Stimulated activated CD4-positive, alpha-beta T cell treated with anti-CD3 and anti-CD28 coated beads, Interleukin-12 subunit alpha, Interleukin-12 subunit beta, amount 100 ng/mL, for 48 hours (primary cell): ENCODE measurements at regions not wholly inside any gene's neighbourhood (a gene's known extent, or its start where the extent isn't known, plus 50 kb on each side); places are given as distances from the start of the nearest gene placed in this dataset.

ENCODE experiments used
- DNase-seq, 3 donors: peaks; one replicate each; pipeline ENCODE4 v3.0.0-alpha.2; 2020; ENCODE audit warnings: low read depth in 2 of 3, low spot score in 1 of 3

- DNase-seq = no peak
These were observed 541.3 kb upstream of the TENM3 start for GRCh38 chr4:181701894-181702293.

DNA sequence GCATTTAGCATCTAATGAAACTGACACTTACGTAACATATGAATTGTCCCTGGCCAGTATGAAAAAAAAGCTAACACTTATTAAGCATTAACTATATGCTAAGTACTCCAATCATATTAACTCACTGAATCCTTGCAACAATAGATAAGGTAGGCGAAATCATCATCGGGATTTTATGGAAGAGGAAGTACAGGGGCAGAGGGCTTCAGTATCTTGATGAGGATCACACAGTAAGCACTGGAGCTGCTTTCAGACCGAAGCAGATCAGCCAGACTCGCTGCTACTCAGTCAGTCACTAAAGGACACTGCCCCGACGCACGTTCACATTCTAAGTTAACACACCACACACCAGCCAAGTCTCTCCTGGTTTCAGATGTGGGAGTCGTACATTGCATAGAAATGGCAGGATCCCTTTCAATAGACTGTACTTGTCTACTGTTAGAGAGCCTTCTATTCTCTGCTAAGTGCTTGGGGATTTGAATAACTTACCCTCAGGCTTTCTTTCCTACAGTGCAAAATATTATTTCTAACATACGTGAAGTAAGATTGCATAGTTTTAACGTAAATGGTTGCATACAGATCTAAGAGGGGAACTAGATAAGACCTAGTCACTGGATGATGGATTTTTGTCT is 540.2 kb upstream of the TENM3 start:
- no peak for DNase-seq

- no peak for DNase-seq
These were observed 533.1 kb upstream of the TENM3 start for GRCh38 chr4:181710143-181710542.

DNA sequence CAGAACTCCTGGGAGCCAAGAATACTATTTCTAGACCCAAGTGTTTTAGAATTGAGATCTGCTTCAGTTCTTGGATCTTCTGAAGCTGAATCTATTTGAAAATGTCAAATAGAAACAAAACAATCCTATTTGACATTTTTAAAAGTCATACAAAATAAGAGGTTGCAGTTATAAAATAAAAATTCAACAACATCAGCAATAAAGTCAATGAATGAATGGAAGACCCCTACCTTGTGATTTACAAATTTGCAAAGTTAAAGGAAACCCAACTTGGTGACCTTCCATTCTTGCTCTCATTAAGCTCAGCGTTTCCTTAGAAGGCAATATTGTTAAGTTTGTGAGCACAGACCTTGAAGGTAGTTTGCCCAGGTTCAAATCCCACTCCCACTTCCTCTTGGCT is 531.8 kb upstream of the TENM3 start:
- DNase-seq = no peak

DNA sequence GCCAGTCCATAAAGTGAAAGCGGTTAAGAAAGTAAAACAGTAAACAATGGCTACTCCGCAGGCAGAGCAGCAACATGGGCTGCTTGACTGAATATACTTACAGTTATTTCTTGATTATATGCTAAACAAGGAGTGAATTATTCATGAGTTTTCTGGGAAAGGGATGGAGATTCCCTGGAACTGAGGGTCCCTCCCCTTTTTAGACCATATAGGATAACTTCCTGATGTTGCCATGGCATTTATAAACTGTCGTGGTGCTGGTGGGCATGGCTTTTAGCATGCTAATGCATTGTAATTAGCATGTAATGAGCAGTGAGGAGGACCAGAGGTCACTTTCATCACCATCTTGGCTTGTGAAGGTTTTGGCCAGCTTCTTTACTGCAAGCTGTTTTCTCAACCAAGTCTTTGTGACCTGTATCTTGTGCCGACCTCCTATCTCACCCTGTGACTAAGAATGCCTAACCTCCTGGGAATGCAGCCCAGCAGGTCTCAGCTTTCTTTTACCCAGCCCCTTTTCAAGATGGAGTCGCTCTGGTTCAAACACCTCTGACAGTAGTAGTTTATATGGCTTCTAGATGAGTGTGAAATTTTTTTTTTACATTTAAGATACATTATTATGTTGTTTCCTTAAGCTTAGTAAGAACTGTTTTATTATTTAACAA is 514.8 kb upstream of the TENM3 start:
- no peak for DNase-seq

- no peak for DNase-seq
These were observed 511.3 kb upstream of the TENM3 start for GRCh38 chr4:181731900-181732299.

DNA sequence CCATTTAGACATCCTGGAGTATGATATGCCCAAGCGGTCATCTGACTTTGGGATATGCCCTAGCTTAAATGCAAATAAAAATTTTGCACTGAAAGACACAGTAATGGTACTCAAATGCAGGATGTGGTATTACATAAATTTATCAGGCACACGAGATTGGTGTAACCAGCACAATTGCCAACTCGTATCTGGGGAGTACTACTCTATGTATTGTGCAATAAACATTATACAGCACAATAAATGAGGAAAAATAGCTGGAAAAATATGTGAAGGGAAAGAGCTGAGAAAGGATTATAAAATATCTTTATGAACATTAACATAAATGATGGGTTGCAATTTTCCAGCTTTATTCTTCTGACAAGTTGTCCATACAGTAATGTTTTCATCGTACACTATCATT is 505.5 kb upstream of the TENM3 start:
- DNase-seq = no peak

- no peak for DNase-seq
These were observed 504.2 kb upstream of the TENM3 start for GRCh38 chr4:181739031-181739430.

- DNase-seq = no peak
These were observed 501.7 kb upstream of the TENM3 start for GRCh38 chr4:181741513-181741912.

GRCh38 chr4:181745933-181746625 is 497.1 kb upstream of the TENM3 start:
- no peak for DNase-seq

DNA sequence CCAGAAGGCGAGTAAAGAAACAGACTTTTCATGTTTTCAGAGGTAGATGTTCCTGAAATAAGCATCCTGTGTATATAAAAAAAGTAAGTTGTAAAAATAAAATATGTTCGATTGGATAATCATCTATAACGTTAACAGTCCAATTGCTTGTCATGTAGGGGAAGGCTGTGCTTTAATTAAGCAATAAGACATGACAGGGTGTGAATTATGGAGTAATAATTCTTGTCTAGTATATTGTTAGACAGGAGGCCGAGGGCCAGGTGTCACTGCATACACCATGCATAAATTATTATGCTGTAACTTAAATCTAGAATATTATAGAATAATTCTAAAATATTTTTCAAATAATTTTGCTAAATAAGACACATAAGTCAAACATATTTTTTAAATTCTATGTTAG is 494.6 kb upstream of the TENM3 start:
- no peak for DNase-seq

- DNase-seq = no peak
These were observed 490.7 kb upstream of the TENM3 start for GRCh38 chr4:181752516-181752915.

DNA sequence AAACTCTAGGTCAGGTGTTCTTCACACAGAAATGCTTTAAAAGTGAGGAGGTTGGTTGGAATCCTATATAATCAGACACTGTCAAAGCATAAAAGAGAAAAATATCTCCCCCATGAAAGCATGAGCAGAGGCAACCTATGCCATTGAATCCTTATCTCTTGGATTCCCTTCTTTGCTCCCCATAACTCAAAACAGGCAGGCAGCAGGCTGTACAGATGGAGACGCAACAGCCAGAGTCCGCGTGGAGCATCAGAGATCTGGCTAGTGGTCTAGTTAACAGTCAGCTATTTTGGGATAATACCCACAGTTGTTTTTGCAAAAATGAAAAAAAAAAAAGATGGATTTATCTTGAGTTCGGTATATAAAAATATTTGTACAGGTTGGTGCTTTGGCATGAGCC is 490.0 kb upstream of the TENM3 start:
- DNase-seq = no peak

GRCh38 chr4:181755846-181756245 is 487.4 kb upstream of the TENM3 start:
- DNase-seq = no peak

DNA sequence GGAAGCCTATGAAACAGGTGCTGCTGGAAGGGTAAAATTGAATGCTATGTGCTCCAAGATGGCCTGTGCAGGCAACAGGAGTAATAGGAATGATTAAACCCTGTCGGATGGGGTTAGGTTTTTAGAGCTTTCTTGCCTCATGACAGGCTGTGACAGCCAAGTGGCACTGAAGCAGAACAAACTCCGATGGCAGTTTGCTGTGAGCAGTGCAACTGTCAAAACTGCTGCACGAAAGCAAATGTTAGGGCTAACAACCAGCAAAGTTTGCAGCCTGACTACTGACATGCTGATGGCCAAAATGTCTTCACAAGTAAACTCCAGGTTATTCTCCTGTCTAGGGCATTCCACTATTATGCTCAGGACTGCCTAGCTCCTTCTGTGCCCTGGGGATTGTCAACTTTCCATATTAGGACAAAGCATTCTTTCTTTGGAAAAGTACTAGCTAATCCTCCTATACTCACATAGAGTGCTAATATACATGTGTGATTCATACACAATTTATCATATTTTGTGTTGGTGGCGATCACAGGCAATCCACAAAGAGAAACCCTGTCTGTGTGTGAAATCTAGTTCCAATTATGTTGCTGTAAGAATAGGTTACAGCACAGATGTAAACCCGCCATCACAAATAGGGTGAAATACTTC is 486.6 kb upstream of the TENM3 start:
- no peak for DNase-seq

DNA sequence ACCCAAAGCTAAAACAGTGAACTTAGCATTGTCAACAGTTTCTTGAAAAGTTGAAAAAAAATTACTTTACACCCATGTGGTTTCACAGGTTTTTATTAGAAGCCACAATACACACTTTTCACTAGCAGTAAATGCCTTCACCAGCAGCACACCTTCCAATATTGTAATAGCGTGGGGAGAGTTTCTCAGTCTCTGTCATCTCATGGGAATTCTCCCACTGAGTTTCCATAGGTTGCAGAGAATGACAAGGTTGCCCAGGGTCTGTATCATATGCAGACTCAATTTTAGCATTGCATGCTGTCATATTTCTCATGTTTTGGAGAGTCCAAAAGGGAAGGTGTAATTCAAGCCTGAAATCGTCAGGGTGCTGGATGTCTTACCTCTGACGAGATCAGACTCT is 486.1 kb upstream of the TENM3 start:
- DNase-seq = no peak

DNA sequence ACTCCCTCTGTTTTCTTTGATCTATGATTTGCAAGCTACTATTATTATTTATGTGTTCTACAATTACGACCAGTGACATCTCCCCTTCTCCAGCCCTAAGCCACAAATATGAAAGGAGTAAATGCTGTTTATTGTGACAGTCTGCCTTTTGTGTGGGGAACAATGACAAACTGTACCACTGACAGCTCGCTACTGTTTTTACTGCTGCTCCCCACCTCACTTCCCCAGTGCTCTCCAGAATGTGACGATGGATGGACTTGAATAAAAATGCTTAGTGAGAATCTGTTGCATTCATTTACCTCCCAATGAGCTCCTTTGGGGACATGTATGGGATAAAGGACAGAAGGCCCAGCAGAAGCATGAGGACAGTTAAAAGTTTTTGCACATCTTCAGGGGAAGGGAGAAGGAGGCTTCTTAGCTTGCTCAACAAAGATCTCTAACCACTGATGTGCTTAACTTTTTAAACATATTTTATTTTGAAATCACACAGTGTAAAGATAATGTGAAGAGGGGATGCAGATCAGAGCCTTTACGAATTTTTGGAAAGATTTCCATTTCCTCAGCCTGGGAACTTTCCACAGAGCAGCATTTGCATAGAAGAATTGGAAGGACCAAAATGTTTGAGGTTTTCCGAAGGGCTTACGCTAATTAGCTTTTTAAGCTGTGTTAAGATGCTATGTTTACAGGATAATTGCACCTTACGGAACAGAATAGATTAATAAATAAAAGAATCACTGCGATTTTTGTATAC is 485.1 kb upstream of the TENM3 start:
- no peak for DNase-seq

DNA sequence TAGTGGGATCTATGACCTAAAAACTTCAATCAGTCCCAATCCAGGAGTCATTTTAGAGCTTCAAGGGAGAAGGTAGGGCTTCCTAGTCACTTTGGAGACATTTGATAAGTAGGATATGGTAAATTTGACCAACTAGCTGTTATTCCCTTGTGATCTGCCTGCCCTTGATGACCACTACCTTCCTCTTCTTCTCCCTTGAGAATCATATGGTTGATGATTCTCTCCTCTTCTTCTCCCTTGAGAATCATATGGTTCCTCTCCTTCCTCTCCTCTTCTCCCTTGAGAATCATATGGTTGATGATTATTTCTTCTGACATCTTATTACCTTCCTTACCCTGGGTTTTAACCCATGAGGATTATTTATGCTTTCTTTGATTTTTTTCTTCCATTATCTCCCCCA is 482.6 kb upstream of the TENM3 start:
- DNase-seq = no peak

- no peak for DNase-seq
These were observed 482.0 kb upstream of the TENM3 start for GRCh38 chr4:181761156-181761555.

DNA sequence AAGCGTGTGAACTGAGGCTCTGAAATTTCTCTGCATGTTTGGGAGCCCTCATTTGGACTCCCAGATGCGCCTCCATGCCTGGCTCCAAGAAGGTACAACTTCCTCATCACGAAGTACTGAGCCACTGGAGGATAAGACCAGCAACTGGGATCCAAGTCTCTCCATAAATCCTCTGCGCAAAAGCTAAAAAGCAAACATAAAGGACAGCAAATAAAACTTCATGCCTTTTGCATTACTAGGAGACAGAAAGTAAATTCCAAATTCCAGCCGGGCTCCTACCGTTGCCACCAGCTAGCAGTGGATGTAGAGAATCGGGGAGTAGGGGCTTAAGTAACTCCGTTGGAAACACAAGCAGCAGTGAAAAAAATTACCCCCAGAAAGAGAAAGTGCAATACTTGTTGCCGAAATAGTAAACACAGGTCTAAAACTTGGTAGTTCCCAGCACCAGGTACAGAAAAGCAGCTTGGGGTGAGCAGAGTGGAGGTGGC is 477.1 kb upstream of the TENM3 start:
- DNase-seq = no peak

DNA sequence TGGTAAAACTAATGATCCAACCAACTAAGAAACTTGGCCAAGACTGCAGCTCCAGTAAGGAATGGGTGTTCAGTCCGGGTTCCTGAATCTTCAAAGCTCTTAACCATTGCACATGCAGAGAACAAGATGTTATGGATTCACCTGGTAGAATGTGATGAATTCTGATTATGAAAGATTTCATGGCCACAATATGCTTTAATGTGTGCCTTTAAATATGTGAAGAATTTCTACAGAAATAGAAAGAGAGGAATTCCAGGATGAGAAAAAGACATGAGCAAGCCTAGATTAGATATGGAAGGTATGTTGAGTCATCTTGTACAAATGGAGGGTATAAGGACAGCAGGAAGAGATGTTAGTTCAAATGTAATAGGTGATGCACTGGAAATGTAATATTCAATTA is 472.2 kb upstream of the TENM3 start:
- no peak for DNase-seq
